HepG2 (cell line): ENCODE measurements at regions not wholly inside any gene's neighbourhood (a gene's known extent, or its start where the extent isn't known, plus 50 kb on each side); places are given as distances from the start of the nearest gene placed in this dataset.

Experiments
- ATAC-seq: fragments of 200-7000 bp; cut with Tn5 transposase; 3 replicates; pipeline ENCODE4 v1.9.1; 2020; ENCODE audit warnings: mild to moderate bottlenecking, moderate library complexity
- BruUV-seq: library from RNA; stranded (reverse); fragments of 400-500 nt; replicated peaks from 2 replicates; lab custom pipeline; 2021; lab: Mats Ljungman, UMichigan
- CTCF ChIA-PET: fragments of 300-600 bp; formaldehyde crosslinking; extraction: SDS; loops from one replicate; lab custom pipeline; 2021; ENCODE audit warnings: low total read pairs, inconsistent platforms, low intra/inter-chr PET ratio; lab: Yijun Ruan, JAX
- POLR2A ChIA-PET: fragments of 350-600 bp; sonication (Branson Sonifier 250); formaldehyde crosslinking; loops from one replicate; lab custom pipeline; 2020; ENCODE audit warnings: antibody characterized with exemption, inconsistent platforms; lab: Yijun Ruan, JAX
- DNase-seq: peaks from one replicate; pipeline ENCODE4 v3.0.0-alpha.2; 2015; ENCODE audit warnings: low spot score
- FAIRE-seq: peaks from 3 replicates; lab custom pipeline; 2011; peaks lifted over from hg19 to GRCh38; lab: Jason Lieb, UNC
- H2AFZ ChIP-seq: one replicate; pipeline ENCODE4 v1.6.1; 2011; ENCODE audit warnings: low read length, inconsistent platforms
- H3K27ac ChIP-seq: fragments of 300-600 bp; 3 replicates; pipeline ENCODE4 v1.8.0; 2011; ENCODE audit warnings: mixed run types, mild to moderate bottlenecking, mixed read lengths, low read length, inconsistent platforms; ENCODE audit not compliant: insufficient read depth; ENCODE audit errors: extremely low read length
- H3K27me3 ChIP-seq, 2 experiments: fragments of 200-600 bp in 1 of 2; 2 replicates in 1 of 2; 3 replicates in 1 of 2; pipeline versions ENCODE4 v1.6.0 to v1.8.0; 2011; ENCODE audit warnings: low read length in 2 of 2, mild to moderate bottlenecking in 2 of 2, moderate library complexity in 2 of 2, inconsistent platforms in 1 of 2; ENCODE audit not compliant: insufficient read depth in 2 of 2, control insufficient read depth in 1 of 2
- H3K36me3 ChIP-seq, 2 experiments: fragments of 200-600 bp in 1 of 2; replicated peaks in 1 of 2; 2 replicates in 1 of 2; 3 replicates in 1 of 2; pipeline versions ENCODE4 v1.5.1 to v1.8.0; 2011; ENCODE audit warnings: low read length in 2 of 2, inconsistent platforms in 1 of 2; ENCODE audit not compliant: insufficient read depth in 2 of 2, control insufficient read depth in 1 of 2
- H3K4me1 ChIP-seq: 2 replicates; pipeline ENCODE4 v1.5.1; 2012; ENCODE audit warnings: low read length, inconsistent platforms; ENCODE audit not compliant: insufficient read depth
- H3K4me2 ChIP-seq: 2 replicates; pipeline ENCODE4 v1.6.0; 2011; ENCODE audit warnings: low read depth, low read length, inconsistent platforms
- H3K4me3 ChIP-seq, 3 experiments: fragments of 200-600 bp in 1 of 3; sonication (generic), shearing (Covaris generic) in 1 of 3; replicated peaks in 1 of 3; 2 replicates each; pipeline ENCODE4 v1.5.1; 2011 to 2016; ENCODE audit warnings: low read length in 3 of 3, inconsistent platforms in 2 of 3, low read depth in 2 of 3, mild to moderate bottlenecking in 2 of 3, control low read depth in 1 of 3, mixed read lengths in 1 of 3; ENCODE audit not compliant: insufficient read depth in 1 of 3
- H3K79me2 ChIP-seq: one replicate; pipeline ENCODE4 v1.6.1; 2011; ENCODE audit warnings: low read length, inconsistent platforms; ENCODE audit not compliant: insufficient read depth
- H3K9ac ChIP-seq: 2 replicates; pipeline ENCODE4 v1.6.0; 2011; ENCODE audit warnings: mild to moderate bottlenecking, low read depth, low read length, inconsistent platforms; ENCODE audit not compliant: insufficient read depth
- H3K9me3 ChIP-seq: 2 replicates; pipeline ENCODE4 v1.5.1; 2012; ENCODE audit warnings: mild to moderate bottlenecking, low read length
- H4K20me1 ChIP-seq: 2 replicates; pipeline ENCODE4 v1.6.0; 2011; ENCODE audit warnings: inconsistent platforms, mild to moderate bottlenecking, low read length, moderate library complexity; ENCODE audit not compliant: insufficient read depth
- ATF6 ChIP-seq: sonication (generic); formaldehyde crosslinking; conservative IDR thresholded peaks from 2 replicates; pipeline ENCODE4 v1.4.0; 2020; ENCODE audit warnings: missing genetic modification reagents
- BRD4 ChIP-seq: sonication (generic); formaldehyde crosslinking; IDR thresholded peaks from 2 replicates; pipeline ENCODE4 v1.4.0; 2020; ENCODE audit warnings: missing genetic modification reagents
- ETV5 ChIP-seq: IDR thresholded peaks from 2 replicates; pipeline ENCODE4 v1.6.1; 2018; ENCODE audit warnings: missing biosample characterization, missing genetic modification reagents, inconsistent platforms, borderline replicate concordance
- GLI4 ChIP-seq: sonication (generic); formaldehyde crosslinking; IDR thresholded peaks from 2 replicates; pipeline ENCODE4 v1.5.1; 2020; ENCODE audit warnings: missing genetic modification reagents, mild to moderate bottlenecking, moderate library complexity, borderline replicate concordance
- HDAC2 ChIP-seq: sonication (generic); formaldehyde crosslinking; IDR thresholded peaks from 2 replicates; pipeline ENCODE4 v1.4.0; 2020; ENCODE audit warnings: missing genetic modification reagents
- IRF9 ChIP-seq: sonication (generic); formaldehyde crosslinking; IDR thresholded peaks from 2 replicates; pipeline ENCODE4 v1.8.0; 2022; ENCODE audit warnings: missing genetic modification reagents, mild to moderate bottlenecking, borderline replicate concordance
- MTA1 ChIP-seq: sonication (generic); formaldehyde crosslinking; IDR thresholded peaks from 2 replicates; pipeline ENCODE4 v1.4.0; 2020; ENCODE audit warnings: missing genetic modification reagents, mild to moderate bottlenecking, borderline replicate concordance
- MTF2 ChIP-seq: sonication (generic); formaldehyde crosslinking; IDR thresholded peaks from 2 replicates; pipeline ENCODE4 v1.5.0; 2020; ENCODE audit warnings: missing genetic modification reagents, borderline replicate concordance
- PBX2 ChIP-seq: IDR thresholded peaks from 2 replicates; pipeline ENCODE4 v1.6.1; 2016; ENCODE audit warnings: control low read depth
- RFXAP ChIP-seq: sonication (generic); formaldehyde crosslinking; IDR thresholded peaks from 2 replicates; pipeline ENCODE4 v1.4.0; 2020; ENCODE audit warnings: missing genetic modification reagents, borderline replicate concordance
- RNF2 ChIP-seq: fragments of 450-650 bp; conservative IDR thresholded peaks from 2 replicates; pipeline ENCODE4 v1.6.1; 2016; ENCODE audit warnings: low read depth
- SALL2 ChIP-seq: sonication (generic); formaldehyde crosslinking; IDR thresholded peaks from 2 replicates; pipeline ENCODE4 v1.8.1; 2023; ENCODE audit warnings: mild to moderate bottlenecking, missing genetic modification reagents, inconsistent platforms
- TAF1 ChIP-seq: sonication (generic); formaldehyde crosslinking; IDR thresholded peaks from 2 replicates; pipeline ENCODE4 v1.4.0; 2020; ENCODE audit warnings: missing genetic modification reagents
- TOE1 ChIP-seq: sonication (generic); formaldehyde crosslinking; IDR thresholded peaks from 2 replicates; pipeline ENCODE4 v1.4.0; 2020; ENCODE audit warnings: mild to moderate bottlenecking, missing genetic modification reagents
- ZFP36L1 ChIP-seq: sonication (generic); formaldehyde crosslinking; IDR thresholded peaks from 2 replicates; pipeline ENCODE4 v1.8.0; 2022; ENCODE audit warnings: mild to moderate bottlenecking, missing genetic modification reagents, moderate library complexity
- ZNF235 ChIP-seq: sonication (generic); formaldehyde crosslinking; IDR thresholded peaks from 2 replicates; pipeline ENCODE4 v1.8.1; 2023; ENCODE audit warnings: mild to moderate bottlenecking, missing genetic modification reagents, borderline replicate concordance
- ZNF841 ChIP-seq: sonication (generic); formaldehyde crosslinking; IDR thresholded peaks from 2 replicates; pipeline ENCODE4 v1.8.1; 2023; ENCODE audit warnings: missing genetic modification reagents, borderline replicate concordance
- WGBS: methylation state at CpG from one replicate; pipeline ENCODE4 v1.1.6; 2017; ENCODE audit warnings: low lambda C conversion rate; 5-methylcytosine and 5-hydroxymethylcytosine counted together
- in situ Hi-C: cut with HindIII; loops from 2 replicates; pipeline ENCODE4 v1.10.0; 2017; ENCODE audit warnings: low pct_unique_long_range_greater_than_20kb; ENCODE audit not compliant: extremely low pct_ligation_motif_present
- intact Hi-C: fragments of 100-400 bp; cut with micrococcal nuclease; formaldehyde crosslinking; loops from one replicate; pipeline ENCODE4 v1.10.0; 2022; ENCODE audit not compliant: unreplicated experiment

- TF ChIP-seq TOE1 (CRISPR knock-in tag) (no peak), RFXAP (CRISPR knock-in tag) (no peak), ZNF841 (CRISPR knock-in tag) (no peak), ZFP36L1 (CRISPR knock-in tag) (no peak), TAF1 (no peak), ZNF235 (CRISPR knock-in tag) (no peak), HDAC2 (CRISPR knock-in tag) (no peak), MTF2 (CRISPR knock-in tag) (no peak), ETV5 (no peak)
These were observed 229.3 kb upstream of the PKN2 start (continued) for GRCh38 chr1:88454781-88455180.

GRCh38 chr1:88455621-88456256 is 228.3 kb upstream of the PKN2 start:
- Histone ChIP-seq H3K79me2 (no peaks in the 10 kb centered on the region), H3K27me3 (no peaks in the 10 kb centered on the region), H4K20me1 (no peaks in the 10 kb centered on the region), H2AFZ (no peak overlapping the region), H3K4me3 (no peak overlapping the region), H3K36me3 (no peaks in the 10 kb centered on the region), H3K27ac (no peak overlapping the region), H3K4me2 (no peak overlapping the region), H3K4me1 (no peaks in the 10 kb centered on the region), H3K9me3 (no peaks in the 10 kb centered on the region), H3K9ac (no peak overlapping the region)
- intact Hi-C loops (no loop called here), in situ Hi-C loops (no loop called here)
- 7% methylated on average over 9 of the region's 9 CpGs for WGBS
- FAIRE-seq (no peak), ATAC-seq (no peak), DNase-seq (no peak)
- POLR2A ChIA-PET: no interaction called here
- CTCF ChIA-PET: no interaction called here
- BruUV-seq: no TSS peak
- TF ChIP-seq GLI4 (CRISPR knock-in tag) (no peak), BRD4 (CRISPR knock-in tag) (no peak), PBX2 (CRISPR knock-in tag) (no peak), IRF9 (CRISPR knock-in tag) (no peak), SALL2 (no peak), MTA1 (CRISPR knock-in tag) (no peak), RNF2 (no peak), ATF6 (CRISPR knock-in tag) (no peak)
